ENCODE measurements at regions not wholly inside any gene's neighbourhood (a gene's known extent, or its start where the extent isn't known, plus 50 kb on each side); places are given as distances from the start of the nearest gene placed in this dataset.

GRCh38 chr5:1709171-1709803, 90.3 kb downstream of the MRPL36 start:
- FAIRE-seq: no peak
- DNase-seq (ENCODE audit: low spot score in 2 of 2): no peak

- no peak for FAIRE-seq
- DNase-seq (ENCODE audit: low spot score in 2 of 2): no peak
Observed at GRCh38 chr5:1708592-1709141, 91.0 kb downstream of the MRPL36 start.

GRCh38 chr5:1707467-1707866, 92.2 kb downstream of the MRPL36 start:
- DNase-seq (ENCODE audit: low spot score in 2 of 2): no peak
- no peak for FAIRE-seq

- FAIRE-seq: no peak
- no peak for DNase-seq (ENCODE audit: low spot score in 2 of 2)
Observed at GRCh38 chr5:1706428-1706827, 93.2 kb downstream of the MRPL36 start.

GRCh38 chr5:1706021-1706420, 93.6 kb downstream of the MRPL36 start:
- no peak for DNase-seq (ENCODE audit: low spot score in 2 of 2)
- no peak for FAIRE-seq

- DNase-seq (ENCODE audit: low spot score in 2 of 2) (no peak), FAIRE-seq (no peak)
Observed at GRCh38 chr5:1704676-1705075, 95.0 kb downstream of the MRPL36 start.

- DNase-seq (ENCODE audit: low spot score in 2 of 2) (no peak), FAIRE-seq (no peak)
Observed at GRCh38 chr5:1704266-1704665, 95.4 kb downstream of the MRPL36 start.

- no peak for DNase-seq (ENCODE audit: low spot score in 2 of 2)
Observed at GRCh38 chr5:1703352-1704050, 96.1 kb downstream of the MRPL36 start.

GRCh38 chr5:1702318-1702717, 97.3 kb downstream of the MRPL36 start:
- DNase-seq (ENCODE audit: low spot score in 2 of 2) (no peak), FAIRE-seq (no peak)

More at GRCh38 chr5:1703352-1704050, 96.1 kb downstream of the MRPL36 start:
- FAIRE-seq: no peak

GRCh38 chr5:1701884-1702283, 97.8 kb downstream of the MRPL36 start:
- no peak for DNase-seq (ENCODE audit: low spot score in 2 of 2)
- FAIRE-seq: no peak

GRCh38 chr5:1701216-1701864, 98.3 kb downstream of the MRPL36 start:
- FAIRE-seq (no peak), DNase-seq (ENCODE audit: low spot score in 2 of 2) (no peak)

- FAIRE-seq (no peak), DNase-seq (ENCODE audit: low spot score in 2 of 2) (no peak)
Observed at GRCh38 chr5:1699394-1699793, 100.2 kb downstream of the MRPL36 start.

GRCh38 chr5:1698589-1699316, 100.9 kb downstream of the MRPL36 start:
- DNase-seq (ENCODE audit: low spot score in 2 of 2): no peak
- no peak for FAIRE-seq

GRCh38 chr5:1692381-1692780, 107.3 kb downstream of the MRPL36 start:
- no peak for FAIRE-seq
- DNase-seq (ENCODE audit: low spot score in 2 of 2): no peak

GRCh38 chr5:1687301-1687970, 112.2 kb downstream of the MRPL36 start:
- DNase-seq (ENCODE audit: low spot score in 2 of 2) (no peak), FAIRE-seq (no peak)

- FAIRE-seq: no peak
- no peak for DNase-seq (ENCODE audit: low spot score in 2 of 2)
Observed at GRCh38 chr5:1686016-1686802, 113.4 kb downstream of the MRPL36 start.

GRCh38 chr5:1685066-1685465, 114.6 kb downstream of the MRPL36 start:
- DNase-seq (ENCODE audit: low spot score in 2 of 2) (no peak), FAIRE-seq (no peak)

- no peak for DNase-seq (ENCODE audit: low spot score in 2 of 2)
- FAIRE-seq: no peak
Observed at GRCh38 chr5:1681955-1682354, 117.7 kb downstream of the MRPL36 start.

- no peak for FAIRE-seq
- DNase-seq (ENCODE audit: low spot score in 2 of 2): no peak
Observed at GRCh38 chr5:1673042-1673677, 126.5 kb downstream of the MRPL36 start.

Measured in frontal cortex (tissue), 3 donors.